Neural cell (in vitro differentiated cells): ENCODE measurements at regions not wholly inside any gene's neighbourhood (a gene's known extent, or its start where the extent isn't known, plus 50 kb on each side); places are given as distances from the start of the nearest gene placed in this dataset.

Experiments used
- H2AFZ ChIP-seq: fragments of 200-600, 300-800 bp; sonication (generic), shearing (Covaris generic); 2 replicates; pipeline ENCODE4 v1.6.0; 2014; ENCODE audit warnings: low read depth, mild to moderate bottlenecking, antibody characterized with exemption, low read length, moderate library complexity
- H3F3A ChIP-seq: fragments of 200-600 bp; shearing (Covaris generic); 2 replicates; pipeline ENCODE4 v1.6.1; 2016; ENCODE audit warnings: mild to moderate bottlenecking, moderate library complexity, mixed read lengths, antibody characterized with exemption, low read length; ENCODE audit not compliant: insufficient read depth, poor library complexity, severe bottlenecking
- H3K27ac ChIP-seq: fragments of 200-600, 300-800 bp; sonication (generic), shearing (Covaris generic); 2 replicates; pipeline ENCODE4 v1.5.1; 2014; ENCODE audit warnings: mild to moderate bottlenecking, low read length, moderate library complexity
- H3K27me3 ChIP-seq: fragments of 300-800, 200-600 bp; sonication (generic), shearing (Covaris generic); 2 replicates; pipeline ENCODE4 v1.6.0; 2014; ENCODE audit warnings: mild to moderate bottlenecking, low read depth, low read length, moderate library complexity; ENCODE audit not compliant: insufficient read depth
- H3K36me3 ChIP-seq: fragments of 300-800, 200-600 bp; sonication (generic), shearing (Covaris generic); 2 replicates; pipeline ENCODE4 v1.5.1; 2014; ENCODE audit warnings: mild to moderate bottlenecking, antibody characterized with exemption, low read length, moderate library complexity; ENCODE audit not compliant: insufficient read depth
- H3K4me2 ChIP-seq: fragments of 300-800, 200-600 bp; sonication (generic), shearing (Covaris generic); 2 replicates; pipeline ENCODE4 v1.6.0; 2014; ENCODE audit warnings: mild to moderate bottlenecking, low read length
- H3K4me3 ChIP-seq: fragments of 300-800, 200-600 bp; sonication (generic), shearing (Covaris generic); 2 replicates; pipeline ENCODE4 v1.5.1; 2014; ENCODE audit warnings: mild to moderate bottlenecking, low read length, moderate library complexity
- H3K79me2 ChIP-seq: fragments of 200-600 bp; shearing (Covaris generic); replicated peaks from 2 replicates; pipeline ENCODE4 v1.6.0; 2014; ENCODE audit warnings: mild to moderate bottlenecking, low read length, moderate library complexity; ENCODE audit not compliant: insufficient read depth
- H3K9ac ChIP-seq: fragments of 300-800, 200-600 bp; sonication (generic), shearing (Covaris generic); 2 replicates; pipeline ENCODE4 v1.6.1; 2016; ENCODE audit warnings: mild to moderate bottlenecking, low read length, mixed read lengths
- H3K9me2 ChIP-seq: fragments of 200-600 bp; shearing (Covaris generic); 2 replicates; pipeline ENCODE4 v1.6.1; 2016; ENCODE audit warnings: mild to moderate bottlenecking, low read length, mixed read lengths; ENCODE audit not compliant: insufficient read depth
- H3K9me3 ChIP-seq: fragments of 200-600, 300-800 bp; sonication (generic), shearing (Covaris generic); 2 replicates; pipeline ENCODE4 v1.6.1; 2016; ENCODE audit warnings: mild to moderate bottlenecking, mixed run types, low read length, moderate library complexity, mixed read lengths
- H4K20me1 ChIP-seq: fragments of 200-600 bp; shearing (Covaris generic); 2 replicates; pipeline ENCODE4 v1.6.1; 2016; ENCODE audit warnings: mild to moderate bottlenecking, mixed run types; ENCODE audit not compliant: insufficient read depth
- EP300 ChIP-seq: fragments of 450-650 bp; conservative IDR thresholded peaks from 2 replicates; pipeline ENCODE4 v1.6.1; 2014; ENCODE audit warnings: antibody characterized with exemption, mild to moderate bottlenecking, moderate library complexity; ENCODE audit not compliant: poor library complexity, severe bottlenecking
- EZH2 ChIP-seq: fragments of 200-600, 300-800 bp; shearing (Covaris generic), sonication (generic); IDR thresholded peaks from 2 replicates; pipeline ENCODE4 v1.6.1; 2014; ENCODE audit warnings: antibody characterized with exemption, low read length, borderline replicate concordance, mild to moderate bottlenecking; ENCODE audit not compliant: insufficient read depth, poor library complexity, severe bottlenecking
- MXI1 ChIP-seq: fragments of 450-650 bp; conservative IDR thresholded peaks from 2 replicates; pipeline ENCODE4 v1.6.1; 2014; ENCODE audit warnings: antibody characterized with exemption, mild to moderate bottlenecking; ENCODE audit not compliant: poor library complexity, severe bottlenecking
- POLR2AphosphoS5 ChIP-seq: IDR thresholded peaks from 2 replicates; pipeline ENCODE4 v1.6.1; 2012
- RAD21 ChIP-seq: fragments of 450-650 bp; conservative IDR thresholded peaks from 2 replicates; pipeline ENCODE4 v1.6.1; 2014; ENCODE audit warnings: antibody characterized with exemption, mild to moderate bottlenecking, moderate library complexity
- REST ChIP-seq: IDR thresholded peaks from 2 replicates; pipeline ENCODE4 v1.6.1; 2012; ENCODE audit warnings: borderline replicate concordance
- SMC3 ChIP-seq: fragments of 450-650 bp; conservative IDR thresholded peaks from 2 replicates; pipeline ENCODE4 v1.6.1; 2014; ENCODE audit warnings: antibody characterized with exemption, mild to moderate bottlenecking, moderate library complexity; ENCODE audit not compliant: poor library complexity
- TAF1 ChIP-seq: IDR thresholded peaks from 2 replicates; pipeline ENCODE4 v1.6.1; 2012; ENCODE audit warnings: low read depth
- TF ChIP-seq, protein P1 (sequence below): fragments of 450-650 bp; IDR thresholded peaks from 2 replicates; pipeline ENCODE4 v1.5.1; 2014; ENCODE audit warnings: antibody characterized with exemption, mild to moderate bottlenecking, moderate library complexity; ENCODE audit not compliant: poor library complexity, severe bottlenecking

- TF ChIP-seq POLR2AphosphoS5 = peak; percentile 65
- TF ChIP-seq RAD21 = no peak
- TF ChIP-seq EP300 = peak; percentile 94
- H3K79me2 ChIP-seq = no peaks in the 10 kb centered on the region
Observed at GRCh38 chr18:27394687-27395086, 209.6 kb upstream of the CHST9 start.

GRCh38 chr18:27382567-27383216, 197.6 kb upstream of the CHST9 start:
- Histone ChIP-seq H3F3A (no peaks in the 10 kb centered on the region), H3K36me3 (no peaks in the 10 kb centered on the region), H3K9me3 (no peaks in the 10 kb centered on the region), H3K4me3 (no peak overlapping the region), H3K27ac (no peak overlapping the region), H2AFZ (no peak overlapping the region), H4K20me1 (no peaks in the 10 kb centered on the region), H3K27me3 (no peaks in the 10 kb centered on the region), H3K9me2 (no peaks in the 10 kb centered on the region), H3K4me2 (no peak overlapping the region), H3K9ac (no peak overlapping the region), H3K79me2 (no peaks in the 10 kb centered on the region)
- TF ChIP-seq EP300 = no peak
- no peak for TF ChIP-seq EZH2
- no peak for TF ChIP-seq POLR2AphosphoS5
- TF ChIP-seq, protein P1, sequence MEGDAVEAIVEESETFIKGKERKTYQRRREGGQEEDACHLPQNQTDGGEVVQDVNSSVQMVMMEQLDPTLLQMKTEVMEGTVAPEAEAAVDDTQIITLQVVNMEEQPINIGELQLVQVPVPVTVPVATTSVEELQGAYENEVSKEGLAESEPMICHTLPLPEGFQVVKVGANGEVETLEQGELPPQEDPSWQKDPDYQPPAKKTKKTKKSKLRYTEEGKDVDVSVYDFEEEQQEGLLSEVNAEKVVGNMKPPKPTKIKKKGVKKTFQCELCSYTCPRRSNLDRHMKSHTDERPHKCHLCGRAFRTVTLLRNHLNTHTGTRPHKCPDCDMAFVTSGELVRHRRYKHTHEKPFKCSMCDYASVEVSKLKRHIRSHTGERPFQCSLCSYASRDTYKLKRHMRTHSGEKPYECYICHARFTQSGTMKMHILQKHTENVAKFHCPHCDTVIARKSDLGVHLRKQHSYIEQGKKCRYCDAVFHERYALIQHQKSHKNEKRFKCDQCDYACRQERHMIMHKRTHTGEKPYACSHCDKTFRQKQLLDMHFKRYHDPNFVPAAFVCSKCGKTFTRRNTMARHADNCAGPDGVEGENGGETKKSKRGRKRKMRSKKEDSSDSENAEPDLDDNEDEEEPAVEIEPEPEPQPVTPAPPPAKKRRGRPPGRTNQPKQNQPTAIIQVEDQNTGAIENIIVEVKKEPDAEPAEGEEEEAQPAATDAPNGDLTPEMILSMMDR = no peak
- TF ChIP-seq MXI1 = no peak
- no peak for TF ChIP-seq TAF1
- no peak for TF ChIP-seq REST
- no peak for TF ChIP-seq SMC3
- no peak for TF ChIP-seq RAD21

More at GRCh38 chr18:27394687-27395086, 209.6 kb upstream of the CHST9 start:
- H3K9ac ChIP-seq = no peak overlapping the region
- no peak overlapping the region for H2AFZ ChIP-seq
- H3K9me3 ChIP-seq = no peaks in the 10 kb centered on the region
- no peaks in the 10 kb centered on the region for H3K36me3 ChIP-seq
- no peaks in the 10 kb centered on the region for H3K9me2 ChIP-seq
- H3F3A ChIP-seq = no peaks in the 10 kb centered on the region
- H3K4me2 ChIP-seq = no peak overlapping the region
- H3K27me3 ChIP-seq = no peaks in the 10 kb centered on the region
- H4K20me1 ChIP-seq = no peaks in the 10 kb centered on the region
- H3K27ac ChIP-seq = peak overlapping the region; percentile 45
- H3K4me3 ChIP-seq = no peak overlapping the region
